Prostate gland (tissue), 2 donors: ENCODE measurements at regions not wholly inside any gene's neighbourhood (a gene's known extent, or its start where the extent isn't known, plus 50 kb on each side); places are given as distances from the start of the nearest gene placed in this dataset.
"Not testable (repeated sequence)": the region's sequence is repeated elsewhere in the genome, so short reads cannot be mapped to it uniquely, and the experiment has no call there.

Experiments used
- DNase-seq: peaks from one replicate; pipeline ENCODE4 v3.0.0-alpha.2; 2019; ENCODE audit warnings: low spot score
- H3K27ac ChIP-seq, 2 donors: fragments of 200-600 bp; sonication (generic); 2 replicates each; pipeline ENCODE4 v1.5.1; 2017 to 2019
- H3K27me3 ChIP-seq: fragments of 200-600 bp; sonication (generic); replicated peaks from 2 replicates; pipeline ENCODE4 v1.5.1; 2019; ENCODE audit not compliant: insufficient read depth
- H3K36me3 ChIP-seq, 2 donors: fragments of 200-600 bp; sonication (generic); 1 replicate in 1 of 2; 2 replicates in 1 of 2; pipeline versions ENCODE4 v1.5.1 to v1.8.1; 2017 to 2019
- H3K4me1 ChIP-seq: fragments of 200-600 bp; sonication (generic); replicated peaks from 2 replicates; pipeline ENCODE4 v1.5.1; 2019
- H3K4me3 ChIP-seq, 2 donors: fragments of 200-600 bp; sonication (generic); 2 replicates each; pipeline ENCODE4 v1.5.1; 2017 to 2019
- H3K9me3 ChIP-seq: fragments of 200-600 bp; sonication (generic); 2 replicates; pipeline ENCODE4 v1.5.1; 2017
- POLR2A ChIP-seq: fragments of 450-650 bp; IDR thresholded peaks from one replicate; pipeline ENCODE4 v1.6.1; 2016; ENCODE audit warnings: antibody characterized with exemption, mild to moderate bottlenecking
- POLR2AphosphoS5 ChIP-seq: sonication (generic); formaldehyde crosslinking; IDR thresholded peaks from one replicate; pipeline ENCODE4 v1.6.1; 2017; ENCODE audit warnings: antibody characterized with exemption
- WGBS: methylation state at CpG from one replicate; pipeline ENCODE4 v1.1.5; 2018; 5-methylcytosine and 5-hydroxymethylcytosine counted together
- intact Hi-C: fragments of 100-400 bp; cut with DNase I; formaldehyde crosslinking; loops from one replicate; pipeline ENCODE4 v1.14.2; 2022
- TF ChIP-seq, protein P1 (sequence below), 4 experiments: fragments of 200-600 bp in 2 of 4; fragments of 450-650 bp in 2 of 4; sonication (generic) in 2 of 4; IDR thresholded peaks; 1 replicate in 3 of 4; 2 replicates in 1 of 4; pipeline ENCODE4 v1.5.1; 2016 to 2019; ENCODE audit warnings: antibody characterized with exemption in 4 of 4, mild to moderate bottlenecking in 2 of 4, moderate library complexity in 2 of 4

DNA sequence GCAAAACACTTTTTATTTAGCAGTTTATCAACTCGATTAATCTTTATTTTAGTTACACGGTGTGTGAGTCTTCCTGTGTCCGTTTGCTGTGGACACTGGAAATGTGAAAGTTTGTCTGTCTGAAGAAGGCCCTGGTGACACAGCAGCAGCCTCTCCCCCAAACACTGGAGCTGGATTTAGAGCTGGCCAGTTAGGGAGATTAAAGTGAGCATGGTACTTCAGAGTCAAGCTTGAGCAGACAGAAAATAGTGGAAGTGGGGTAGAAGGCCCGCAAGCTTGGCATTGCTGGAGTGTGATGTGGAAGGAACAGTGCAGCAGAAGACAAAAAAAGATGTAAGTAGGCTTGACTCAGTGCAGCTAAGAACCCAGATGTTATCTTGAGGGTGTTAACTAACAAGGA, 85.9 kb downstream of the POM121L12 start:
- WGBS = 80% methylated on average over 4 of the region's 4 CpGs
- DNase-seq = no peak
- no peaks in the 10 kb centered on the region for H3K9me3 ChIP-seq
- H3K4me3 ChIP-seq = no peak overlapping the region
- intact Hi-C loops = no loop called here
- H3K4me1 ChIP-seq = no peaks in the 10 kb centered on the region
- H3K27me3 ChIP-seq = no peaks in the 10 kb centered on the region
- TF ChIP-seq POLR2AphosphoS5 (no peak), POLR2A (no peak)
- TF ChIP-seq, protein P1, sequence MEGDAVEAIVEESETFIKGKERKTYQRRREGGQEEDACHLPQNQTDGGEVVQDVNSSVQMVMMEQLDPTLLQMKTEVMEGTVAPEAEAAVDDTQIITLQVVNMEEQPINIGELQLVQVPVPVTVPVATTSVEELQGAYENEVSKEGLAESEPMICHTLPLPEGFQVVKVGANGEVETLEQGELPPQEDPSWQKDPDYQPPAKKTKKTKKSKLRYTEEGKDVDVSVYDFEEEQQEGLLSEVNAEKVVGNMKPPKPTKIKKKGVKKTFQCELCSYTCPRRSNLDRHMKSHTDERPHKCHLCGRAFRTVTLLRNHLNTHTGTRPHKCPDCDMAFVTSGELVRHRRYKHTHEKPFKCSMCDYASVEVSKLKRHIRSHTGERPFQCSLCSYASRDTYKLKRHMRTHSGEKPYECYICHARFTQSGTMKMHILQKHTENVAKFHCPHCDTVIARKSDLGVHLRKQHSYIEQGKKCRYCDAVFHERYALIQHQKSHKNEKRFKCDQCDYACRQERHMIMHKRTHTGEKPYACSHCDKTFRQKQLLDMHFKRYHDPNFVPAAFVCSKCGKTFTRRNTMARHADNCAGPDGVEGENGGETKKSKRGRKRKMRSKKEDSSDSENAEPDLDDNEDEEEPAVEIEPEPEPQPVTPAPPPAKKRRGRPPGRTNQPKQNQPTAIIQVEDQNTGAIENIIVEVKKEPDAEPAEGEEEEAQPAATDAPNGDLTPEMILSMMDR (IDR thresholded peaks at IDR 0.05) = no peak
- no peak overlapping the region for H3K27ac ChIP-seq
- no peaks in the 10 kb centered on the region for H3K36me3 ChIP-seq

- Histone ChIP-seq H3K9me3 (no peaks in the 10 kb centered on the region), H3K27ac (no peak overlapping the region), H3K4me3 (no peak overlapping the region), H3K36me3 (no peaks in the 10 kb centered on the region), H3K4me1 (no peaks in the 10 kb centered on the region), H3K27me3 (no peaks in the 10 kb centered on the region)
- no peak for DNase-seq
- WGBS = 94% methylated on average over 1 of the region's 1 CpG
- no peak for TF ChIP-seq POLR2A
- no peak for TF ChIP-seq POLR2AphosphoS5
- TF ChIP-seq, protein P1 (IDR thresholded peaks at IDR 0.05) = no peak
- intact Hi-C loops = no loop called here
These were observed 96.3 kb downstream of the POM121L12 start for GRCh38 chr7:53131697-53132096.

GRCh38 chr7:53151496-53151895, 116.1 kb downstream of the POM121L12 start:
- no peak for TF ChIP-seq POLR2A
- TF ChIP-seq POLR2AphosphoS5 = no peak
- TF ChIP-seq, protein P1 (IDR thresholded peaks at IDR 0.05) = no peak
- H3K27ac ChIP-seq = no peak overlapping the region
- no peaks in the 10 kb centered on the region for H3K27me3 ChIP-seq
- WGBS = 85% methylated on average over 2 of the region's 2 CpGs
- H3K36me3 ChIP-seq = no peaks in the 10 kb centered on the region
- no peaks in the 10 kb centered on the region for H3K4me1 ChIP-seq
- intact Hi-C loops = no loop called here
- H3K4me3 ChIP-seq = no peak overlapping the region
- H3K9me3 ChIP-seq = no peaks in the 10 kb centered on the region
- no peak for DNase-seq

DNA sequence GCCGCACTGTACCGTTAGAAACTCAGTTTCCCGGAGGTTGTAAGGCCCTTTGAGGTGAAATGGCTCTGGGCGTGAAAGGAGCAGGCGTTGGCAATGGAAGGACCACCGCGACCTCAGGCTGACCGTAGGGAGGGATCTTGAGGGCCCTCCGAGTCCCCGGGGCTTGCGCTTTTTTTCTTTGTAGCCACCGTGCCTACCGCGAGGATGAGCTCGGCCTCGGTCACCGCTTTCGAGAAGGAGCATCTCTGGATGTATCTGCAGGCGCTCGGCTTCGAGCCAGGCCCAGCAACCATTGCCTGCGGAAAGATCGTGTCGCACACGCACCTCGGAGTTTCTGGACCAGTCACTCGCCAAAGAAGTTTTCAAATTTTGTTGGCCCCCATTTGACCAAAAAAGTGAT, 151.8 kb downstream of the POM121L12 start:
- intact Hi-C loops, DNase-seq, H3K36me3 ChIP-seq, H3K9me3 ChIP-seq, H3K27me3 ChIP-seq, H3K27ac ChIP-seq, H3K4me3 ChIP-seq, H3K4me1 ChIP-seq: not testable (repeated sequence)
- 93% methylated on average over 27 of the region's 27 CpGs for WGBS

DNA sequence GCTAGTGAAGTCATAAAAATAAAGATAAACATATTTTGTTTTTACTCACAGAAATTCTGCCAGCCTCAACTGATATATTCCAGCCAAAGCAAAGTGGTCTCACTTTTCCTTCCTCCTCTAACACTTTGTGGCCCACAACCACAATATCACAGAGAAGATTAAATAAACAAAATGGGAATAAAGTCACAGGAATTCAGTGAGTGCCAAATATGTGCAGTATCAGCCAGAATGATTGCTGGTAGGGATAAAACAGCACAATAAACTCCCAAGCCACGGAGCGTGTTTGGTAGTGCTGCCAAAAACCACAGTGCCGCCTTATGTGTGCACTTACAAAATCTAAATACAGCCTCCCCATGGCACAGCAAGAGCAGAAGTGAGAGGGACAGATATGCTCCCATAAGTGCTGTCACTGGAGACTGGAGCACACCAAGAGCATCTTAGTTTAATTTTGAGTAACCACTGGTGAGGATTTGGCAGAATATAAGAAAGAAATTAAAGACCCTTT, 155.8 kb downstream of the POM121L12 start:
- no peaks in the 10 kb centered on the region for H3K4me1 ChIP-seq
- no peaks in the 10 kb centered on the region for H3K36me3 ChIP-seq
- no peak overlapping the region for H3K27ac ChIP-seq
- no peak overlapping the region for H3K4me3 ChIP-seq
- DNase-seq = no peak
- no peaks in the 10 kb centered on the region for H3K9me3 ChIP-seq
- intact Hi-C loops = no loop called here
- WGBS = 70% methylated on average over 3 of the region's 3 CpGs
- H3K27me3 ChIP-seq = no peaks in the 10 kb centered on the region
- TF ChIP-seq POLR2AphosphoS5 (no peak), POLR2A (no peak)
- TF ChIP-seq, protein P1 (IDR thresholded peaks at IDR 0.05) = no peak
